NCI-H1694 treated with DMSO at 0.1 percent for 48 hours (cell line): ENCODE measurements at regions not wholly inside any gene's neighbourhood (a gene's known extent, or its start where the extent isn't known, plus 50 kb on each side); places are given as distances from the start of the nearest gene placed in this dataset.

Source experiments
- DNase-seq: peaks from one replicate; lab custom pipeline; 2025; lab: John Stamatoyannopoulos, UW

GRCh38 chr6:766625-767024, 73.7 kb upstream of the EXOC2 start:
- DNase-seq, result no peak

- no peak for DNase-seq
These were observed 69.1 kb upstream of the EXOC2 start for GRCh38 chr6:761997-762396.

GRCh38 chr6:760982-761955, 68.3 kb upstream of the EXOC2 start:
- DNase-seq, result no peak

- DNase-seq, result no peak
These were observed 66.8 kb upstream of the EXOC2 start for GRCh38 chr6:759729-760128.

GRCh38 chr6:756224-756623, 63.3 kb upstream of the EXOC2 start:
- no peak for DNase-seq

- DNase-seq, result no peak
These were observed 61.3 kb upstream of the EXOC2 start for GRCh38 chr6:754202-754601.

- no peak for DNase-seq
These were observed 60.5 kb upstream of the EXOC2 start for GRCh38 chr6:753486-753885.

- DNase-seq, result no peak
These were observed 59.5 kb upstream of the EXOC2 start for GRCh38 chr6:752438-752837.

- no peak for DNase-seq
These were observed 58.8 kb upstream of the EXOC2 start for GRCh38 chr6:751765-752164.

- DNase-seq, result no peak
These were observed 55.0 kb upstream of the EXOC2 start for GRCh38 chr6:747921-748320.

GRCh38 chr6:747028-747427, 54.1 kb upstream of the EXOC2 start:
- DNase-seq, result no peak

- no peak for DNase-seq
These were observed 51.9 kb upstream of the EXOC2 start for GRCh38 chr6:744666-745353.

GRCh38 chr6:743320-744096, 50.6 kb upstream of the EXOC2 start:
- no peak for DNase-seq
